Hematopoietic multipotent progenitor cell treated with erythropoietin and hydrocortisone succinate and interleukin-3 and kit ligand, for 6 days (in vitro differentiated cells): ENCODE measurements at regions not wholly inside any gene's neighbourhood (a gene's known extent, or its start where the extent isn't known, plus 50 kb on each side); places are given as distances from the start of the nearest gene placed in this dataset.
"Not testable (repeated sequence)": the region's sequence is repeated elsewhere in the genome, so short reads cannot be mapped to it uniquely, and the experiment has no call there.

Experiments used
- DNase-seq: peaks from one replicate; pipeline ENCODE4 v3.0.0-alpha.2; 2015

- DNase-seq = no peak
Observed at GRCh38 chr13:104979281-104980030, 1556.0 kb downstream of the EFNB2 start.

GRCh38 chr13:104976986-104977385, 1558.5 kb downstream of the EFNB2 start:
- DNase-seq = no peak

- no peak for DNase-seq
Observed at GRCh38 chr13:104975272-104975671, 1560.2 kb downstream of the EFNB2 start.

GRCh38 chr13:104968876-104969275, 1566.6 kb downstream of the EFNB2 start:
- DNase-seq = no peak

GRCh38 chr13:104967836-104968630, 1567.4 kb downstream of the EFNB2 start:
- no peak for DNase-seq

- DNase-seq = no peak
Observed at GRCh38 chr13:104967376-104967775, 1568.1 kb downstream of the EFNB2 start.

GRCh38 chr13:104962411-104962810, 1573.1 kb downstream of the EFNB2 start:
- DNase-seq = no peak

- no peak for DNase-seq
Observed at GRCh38 chr13:104961246-104961645, 1574.2 kb downstream of the EFNB2 start.

GRCh38 chr13:104954210-104954609, 1581.3 kb downstream of the EFNB2 start:
- peak; percentile 2 for DNase-seq

- no peak for DNase-seq
Observed at GRCh38 chr13:104953588-104953987, 1581.9 kb downstream of the EFNB2 start.

- no peak for DNase-seq
Observed at GRCh38 chr13:104949840-104950740, 1585.4 kb downstream of the EFNB2 start.

GRCh38 chr13:104944176-104944575, 1591.3 kb downstream of the EFNB2 start:
- DNase-seq = no peak

- DNase-seq = no peak
Observed at GRCh38 chr13:104943331-104943730, 1592.1 kb downstream of the EFNB2 start.

GRCh38 chr13:104937881-104938280, 1597.6 kb downstream of the EFNB2 start:
- no peak for DNase-seq

- DNase-seq = no peak
Observed at GRCh38 chr13:104936304-104936703, 1599.2 kb downstream of the EFNB2 start.

- DNase-seq = not testable (repeated sequence)
Observed at GRCh38 chr13:104920513-104920912, 1614.9 kb downstream of the EFNB2 start.

GRCh38 chr13:104920091-104920490, 1615.4 kb downstream of the EFNB2 start:
- DNase-seq = no peak

GRCh38 chr13:104900191-104900817, 1635.2 kb downstream of the EFNB2 start:
- no peak for DNase-seq

GRCh38 chr13:104898484-104898883, 1637.0 kb downstream of the EFNB2 start:
- no peak for DNase-seq

GRCh38 chr13:104895521-104895920, 1639.9 kb downstream of the EFNB2 start:
- DNase-seq = no peak

GRCh38 chr13:104875038-104875754, 1660.3 kb downstream of the EFNB2 start:
- DNase-seq = no peak

- no peak for DNase-seq
Observed at GRCh38 chr13:104872153-104872552, 1663.3 kb downstream of the EFNB2 start.
